DOHH2 (cell line): ENCODE measurements at regions not wholly inside any gene's neighbourhood (a gene's known extent, or its start where the extent isn't known, plus 50 kb on each side); places are given as distances from the start of the nearest gene placed in this dataset.
"Not testable (repeated sequence)": the region's sequence is repeated elsewhere in the genome, so short reads cannot be mapped to it uniquely, and the experiment has no call there.

Source experiments
- H3F3A ChIP-seq: fragments of 200-600 bp; sonication (generic), shearing (Covaris generic); 2 replicates; pipeline ENCODE4 v1.6.0; 2016; ENCODE audit warnings: antibody characterized with exemption, mild to moderate bottlenecking; ENCODE audit not compliant: control insufficient read depth, insufficient read depth
- H3K27ac ChIP-seq: fragments of 200-600 bp; sonication (generic); 2 replicates; pipeline ENCODE4 v1.5.1; 2014; ENCODE audit warnings: low read depth, mild to moderate bottlenecking, low read length, moderate library complexity
- H3K27me3 ChIP-seq: fragments of 200-600 bp; sonication (generic); 2 replicates; pipeline ENCODE4 v1.6.1; 2014; ENCODE audit warnings: mild to moderate bottlenecking, low read length, mixed read lengths; ENCODE audit not compliant: control insufficient read depth
- H3K36me3 ChIP-seq: fragments of 200-600 bp; sonication (generic); 2 replicates; pipeline ENCODE4 v1.6.1; 2014; ENCODE audit warnings: mild to moderate bottlenecking, low read length, moderate library complexity, mixed read lengths; ENCODE audit not compliant: control insufficient read depth
- H3K4me1 ChIP-seq: fragments of 200-600 bp; sonication (generic); 2 replicates; pipeline ENCODE4 v1.6.1; 2014; ENCODE audit warnings: mild to moderate bottlenecking, low read length, mixed read lengths; ENCODE audit not compliant: control insufficient read depth
- H3K4me2 ChIP-seq: fragments of 200-600 bp; sonication (generic); 2 replicates; pipeline ENCODE4 v1.6.0; 2014; ENCODE audit warnings: mild to moderate bottlenecking, low read length, moderate library complexity
- H3K4me3 ChIP-seq: fragments of 200-600 bp; sonication (generic); 2 replicates; pipeline ENCODE4 v1.5.1; 2014; ENCODE audit warnings: mild to moderate bottlenecking, low read length, mixed read lengths
- H3K79me2 ChIP-seq: fragments of 200-600 bp; sonication (generic); 2 replicates; pipeline ENCODE4 v1.6.1; 2014; ENCODE audit warnings: mild to moderate bottlenecking, low read length, mixed read lengths; ENCODE audit not compliant: control insufficient read depth
- H3K9me2 ChIP-seq: fragments of 200-600 bp; sonication (generic); replicated peaks from 2 replicates; pipeline ENCODE4 v1.6.1; 2014; ENCODE audit warnings: mild to moderate bottlenecking, low read length, mixed read lengths; ENCODE audit not compliant: control insufficient read depth
- H3K9me3 ChIP-seq: fragments of 200-600 bp; sonication (generic); 2 replicates; pipeline ENCODE4 v1.6.1; 2014; ENCODE audit warnings: antibody characterized with exemption, low read length, mixed read lengths; ENCODE audit not compliant: control insufficient read depth, insufficient read depth
- H4K20me1 ChIP-seq: fragments of 200-600 bp; sonication (generic); 2 replicates; pipeline ENCODE4 v1.6.0; 2014; ENCODE audit warnings: low read depth, mild to moderate bottlenecking, antibody characterized with exemption, low read length, moderate library complexity; ENCODE audit not compliant: control insufficient read depth, insufficient read depth
- EZH2phosphoT487 ChIP-seq: fragments of 200-600 bp; sonication (generic); IDR thresholded peaks from 2 replicates; pipeline ENCODE4 v1.6.1; 2017; ENCODE audit warnings: borderline replicate concordance, mild to moderate bottlenecking, antibody characterized with exemption, low read length, moderate library complexity, mixed read lengths
- TF ChIP-seq, protein P1 (sequence below): fragments of 200-600 bp; sonication (generic); IDR thresholded peaks from one replicate; pipeline ENCODE4 v1.5.1; 2014; ENCODE audit warnings: antibody characterized with exemption, mild to moderate bottlenecking, low read depth, low read length; ENCODE audit not compliant: poor library complexity, severe bottlenecking

DNA sequence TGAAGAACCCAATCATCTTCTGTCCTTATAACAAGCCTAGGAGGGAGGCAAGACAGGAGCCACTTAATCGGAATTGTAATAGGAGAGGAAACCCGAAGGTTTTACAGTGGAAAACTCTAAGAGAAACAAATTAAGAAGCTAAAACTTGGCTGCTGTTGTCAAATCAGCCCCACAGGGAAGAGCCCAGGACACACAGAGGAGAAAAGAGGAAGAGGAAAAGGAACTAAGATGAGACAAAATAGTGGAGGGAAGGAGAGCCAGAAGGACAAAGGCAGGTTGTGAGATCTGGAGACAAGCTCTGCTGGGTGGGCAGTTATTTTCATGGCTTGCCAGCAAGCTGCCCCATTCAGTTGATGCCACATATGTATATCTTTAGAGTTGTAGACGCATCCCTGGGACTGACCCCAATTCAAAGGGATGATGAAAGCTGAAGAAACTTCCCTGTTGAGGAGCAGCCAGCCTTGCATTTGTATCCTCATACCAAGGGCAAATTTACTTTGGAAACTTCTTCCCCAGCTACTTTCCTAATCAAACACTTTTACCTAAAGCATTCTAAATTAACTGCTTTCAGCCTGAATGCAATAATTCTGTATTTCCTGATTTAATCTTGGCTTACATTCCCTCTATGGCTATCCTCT lies 499.8 kb upstream of the MEIS1 start:
- no peaks in the 10 kb centered on the region for H3K36me3 ChIP-seq
- no peaks in the 10 kb centered on the region for H3K9me3 ChIP-seq
- no peaks in the 10 kb centered on the region for H3K79me2 ChIP-seq
- H3K4me1 ChIP-seq, result no peaks in the 10 kb centered on the region
- no peaks in the 10 kb centered on the region for H3F3A ChIP-seq
- no peak overlapping the region for H3K27ac ChIP-seq
- no peaks in the 10 kb centered on the region for H3K9me2 ChIP-seq
- no peaks in the 10 kb centered on the region for H3K27me3 ChIP-seq
- no peak overlapping the region for H3K4me2 ChIP-seq
- no peak overlapping the region for H3K4me3 ChIP-seq
- no peaks in the 10 kb centered on the region for H4K20me1 ChIP-seq
- no peak for TF ChIP-seq EZH2phosphoT487
- TF ChIP-seq, protein P1, sequence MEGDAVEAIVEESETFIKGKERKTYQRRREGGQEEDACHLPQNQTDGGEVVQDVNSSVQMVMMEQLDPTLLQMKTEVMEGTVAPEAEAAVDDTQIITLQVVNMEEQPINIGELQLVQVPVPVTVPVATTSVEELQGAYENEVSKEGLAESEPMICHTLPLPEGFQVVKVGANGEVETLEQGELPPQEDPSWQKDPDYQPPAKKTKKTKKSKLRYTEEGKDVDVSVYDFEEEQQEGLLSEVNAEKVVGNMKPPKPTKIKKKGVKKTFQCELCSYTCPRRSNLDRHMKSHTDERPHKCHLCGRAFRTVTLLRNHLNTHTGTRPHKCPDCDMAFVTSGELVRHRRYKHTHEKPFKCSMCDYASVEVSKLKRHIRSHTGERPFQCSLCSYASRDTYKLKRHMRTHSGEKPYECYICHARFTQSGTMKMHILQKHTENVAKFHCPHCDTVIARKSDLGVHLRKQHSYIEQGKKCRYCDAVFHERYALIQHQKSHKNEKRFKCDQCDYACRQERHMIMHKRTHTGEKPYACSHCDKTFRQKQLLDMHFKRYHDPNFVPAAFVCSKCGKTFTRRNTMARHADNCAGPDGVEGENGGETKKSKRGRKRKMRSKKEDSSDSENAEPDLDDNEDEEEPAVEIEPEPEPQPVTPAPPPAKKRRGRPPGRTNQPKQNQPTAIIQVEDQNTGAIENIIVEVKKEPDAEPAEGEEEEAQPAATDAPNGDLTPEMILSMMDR, result no peak

GRCh38 chr2:65932571-65932970 lies 500.2 kb upstream of the SPRED2 start:
- Histone ChIP-seq H3K4me3 (no peak overlapping the region), H4K20me1 (no peaks in the 10 kb centered on the region), H3K27ac (no peak overlapping the region), H3K9me3 (no peaks in the 10 kb centered on the region), H3K9me2 (no peaks in the 10 kb centered on the region), H3K27me3 (no peaks in the 10 kb centered on the region), H3K36me3 (no peaks in the 10 kb centered on the region), H3K79me2 (no peaks in the 10 kb centered on the region), H3K4me1 (no peaks in the 10 kb centered on the region), H3K4me2 (no peak overlapping the region), H3F3A (no peaks in the 10 kb centered on the region)
- TF ChIP-seq EZH2phosphoT487, result no peak
- TF ChIP-seq, protein P1, result no peak

GRCh38 chr2:65931056-65931455 lies 498.7 kb upstream of the SPRED2 start:
- no peak overlapping the region for H3K4me3 ChIP-seq
- no peak for TF ChIP-seq EZH2phosphoT487
- TF ChIP-seq, protein P1, result no peak
- H3K27ac ChIP-seq, result no peak overlapping the region
- no peak overlapping the region for H3K4me2 ChIP-seq
- no peaks in the 10 kb centered on the region for H4K20me1 ChIP-seq
- no peaks in the 10 kb centered on the region for H3K79me2 ChIP-seq
- no peaks in the 10 kb centered on the region for H3K36me3 ChIP-seq
- H3K9me3 ChIP-seq, result no peaks in the 10 kb centered on the region
- no peaks in the 10 kb centered on the region for H3K4me1 ChIP-seq
- no peaks in the 10 kb centered on the region for H3F3A ChIP-seq
- H3K9me2 ChIP-seq, result no peaks in the 10 kb centered on the region
- no peaks in the 10 kb centered on the region for H3K27me3 ChIP-seq

DNA sequence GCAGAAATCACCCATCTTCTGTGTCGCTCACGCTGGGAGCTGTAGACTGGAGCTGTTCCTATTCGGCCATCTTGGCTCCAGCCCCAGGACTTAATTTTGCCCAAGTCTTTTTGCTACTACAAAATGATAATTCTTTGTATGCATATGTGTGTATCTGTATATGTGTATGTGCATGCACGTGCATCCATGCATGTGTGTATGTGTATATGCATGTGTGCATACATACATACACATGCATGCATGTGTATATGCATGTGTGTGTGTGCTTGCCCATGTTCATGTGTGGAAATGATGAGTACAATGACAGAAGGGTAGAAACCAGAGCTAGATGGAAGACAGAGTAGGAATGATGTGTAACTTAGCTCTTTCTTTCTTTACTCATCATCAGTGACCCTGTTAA lies 497.9 kb upstream of the SPRED2 start:
- Histone ChIP-seq H3K27me3 (no peaks in the 10 kb centered on the region), H3K36me3 (no peaks in the 10 kb centered on the region), H3K4me2 (no peak overlapping the region), H3K79me2 (no peaks in the 10 kb centered on the region), H3K4me3 (no peak overlapping the region), H3F3A (no peaks in the 10 kb centered on the region), H3K27ac (no peak overlapping the region), H3K9me2 (no peaks in the 10 kb centered on the region), H3K9me3 (no peaks in the 10 kb centered on the region), H3K4me1 (no peaks in the 10 kb centered on the region), H4K20me1 (no peaks in the 10 kb centered on the region)
- no peak for TF ChIP-seq EZH2phosphoT487
- TF ChIP-seq, protein P1, result no peak

DNA sequence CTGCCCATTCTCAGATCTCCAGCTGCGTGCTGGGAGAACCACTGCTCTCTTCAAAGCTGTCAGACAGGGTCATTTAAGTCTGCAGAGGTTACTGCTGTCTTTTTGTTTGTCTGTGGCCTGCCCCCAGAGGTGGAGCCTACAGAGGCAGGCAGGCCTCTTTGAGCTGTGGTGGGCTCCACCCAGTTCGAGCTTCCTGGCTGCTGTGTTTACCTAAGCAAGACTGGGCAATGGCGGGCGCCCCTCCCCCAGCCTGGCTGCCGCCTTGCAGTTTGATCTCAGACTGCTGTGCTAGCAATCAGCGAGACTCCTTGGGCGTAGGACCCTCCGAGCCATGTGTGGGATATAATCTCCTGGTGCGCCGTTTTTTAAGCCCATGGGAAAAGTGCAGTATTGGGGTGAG lies 497.3 kb upstream of the SPRED2 start:
- not testable (repeated sequence) for H3K9me2 ChIP-seq, H3K27ac ChIP-seq, H4K20me1 ChIP-seq, H3K9me3 ChIP-seq, H3K4me2 ChIP-seq, H3K36me3 ChIP-seq, H3K4me1 ChIP-seq, H3K27me3 ChIP-seq, H3K4me3 ChIP-seq, H3F3A ChIP-seq, H3K79me2 ChIP-seq
